PC-3 (cell line): ENCODE measurements at regions not wholly inside any gene's neighbourhood (a gene's known extent, or its start where the extent isn't known, plus 50 kb on each side); places are given as distances from the start of the nearest gene placed in this dataset.

ENCODE experiments used
- CTCF ChIP-seq: fragments of 300-600 bp; sonication (generic); conservative IDR thresholded peaks from 2 replicates; pipeline ENCODE4 v1.5.1; 2017; ENCODE audit warnings: antibody characterized with exemption, low read depth, mild to moderate bottlenecking, low read length
- EZH2 ChIP-seq: fragments of 300-600 bp; sonication (generic); IDR thresholded peaks from one replicate; pipeline ENCODE4 v1.6.1; 2017; ENCODE audit warnings: antibody characterized with exemption, mild to moderate bottlenecking, low read length; ENCODE audit not compliant: unreplicated experiment

- TF ChIP-seq CTCF, result no peak
- no peak for TF ChIP-seq EZH2
Observed at GRCh38 chr2:100676346-100676745, 113.6 kb downstream of the PDCL3 start.
